ENCODE measurements at regions not wholly inside any gene's neighbourhood (a gene's known extent, or its start where the extent isn't known, plus 50 kb on each side); places are given as distances from the start of the nearest gene placed in this dataset.

- TF ChIP-seq CTCF (IDR thresholded peaks at IDR 0.05): no peak
- no peak for TF ChIP-seq POLR2A (IDR thresholded peaks at IDR 0.05)
- no peak for TF ChIP-seq EP300 (IDR thresholded peaks at IDR 0.05)
These were observed 86.2 kb downstream of the TEX35 start for GRCh38 chr1:178599087-178599486.

All from ovary (tissue), 3 donors.